AG04449 (cell line): ENCODE measurements at regions not wholly inside any gene's neighbourhood (a gene's known extent, or its start where the extent isn't known, plus 50 kb on each side); places are given as distances from the start of the nearest gene placed in this dataset.
"Not testable (repeated sequence)": the region's sequence is repeated elsewhere in the genome, so short reads cannot be mapped to it uniquely, and the experiment has no call there.

Experiments
- CTCF ChIA-PET: fragments of 350-600 bp; formaldehyde crosslinking; extraction: SDS; loops from one replicate; lab custom pipeline; 2021; ENCODE audit warnings: antibody characterized with exemption; lab: Yijun Ruan, JAX
- POLR2A ChIA-PET: fragments of 400-600, 350-600 bp; formaldehyde crosslinking; extraction: SDS; loops from one replicate; lab custom pipeline; 2020; ENCODE audit warnings: antibody characterized with exemption, inconsistent platforms; lab: Yijun Ruan, JAX
- DNase-seq: peaks from one replicate; pipeline ENCODE4 v3.0.0-alpha.2; 2010; ENCODE audit warnings: low read depth, low spot score
- H3K4me3 ChIP-seq: 2 replicates; pipeline ENCODE4 v1.5.1; 2011; ENCODE audit warnings: low read depth, mild to moderate bottlenecking, control low read depth, low read length

DNA sequence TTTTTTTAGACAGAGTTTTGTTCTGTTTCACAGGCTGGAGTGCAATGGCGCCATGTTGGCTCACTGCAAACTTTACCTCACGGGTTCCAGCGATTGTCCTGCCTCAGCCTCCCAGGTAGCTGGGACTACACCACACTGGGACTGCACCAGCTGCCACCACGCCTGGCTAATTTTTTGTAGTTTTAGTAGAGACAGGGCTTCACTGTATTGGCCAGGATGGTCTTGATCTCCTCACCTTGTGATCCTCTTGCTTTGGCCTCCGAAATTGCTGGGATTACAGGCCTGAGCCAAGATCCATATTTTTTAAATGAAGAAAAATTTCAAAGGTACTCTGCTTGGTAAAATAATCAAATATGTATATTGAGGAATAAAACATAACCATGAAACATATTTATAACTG is 195.8 kb upstream of the TPTE start:
- POLR2A ChIA-PET, CTCF ChIA-PET, H3K4me3 ChIP-seq: not testable (repeated sequence)
- peak; percentile 98 for DNase-seq

- H3K4me3 ChIP-seq, DNase-seq, POLR2A ChIA-PET, CTCF ChIA-PET: not testable (repeated sequence)
These were observed 195.2 kb upstream of the TPTE start for GRCh38 chr21:10326146-10326545.

- DNase-seq, H3K4me3 ChIP-seq, CTCF ChIA-PET, POLR2A ChIA-PET: not testable (repeated sequence)
These were observed 192.7 kb upstream of the TPTE start for GRCh38 chr21:10328646-10329045.

DNA sequence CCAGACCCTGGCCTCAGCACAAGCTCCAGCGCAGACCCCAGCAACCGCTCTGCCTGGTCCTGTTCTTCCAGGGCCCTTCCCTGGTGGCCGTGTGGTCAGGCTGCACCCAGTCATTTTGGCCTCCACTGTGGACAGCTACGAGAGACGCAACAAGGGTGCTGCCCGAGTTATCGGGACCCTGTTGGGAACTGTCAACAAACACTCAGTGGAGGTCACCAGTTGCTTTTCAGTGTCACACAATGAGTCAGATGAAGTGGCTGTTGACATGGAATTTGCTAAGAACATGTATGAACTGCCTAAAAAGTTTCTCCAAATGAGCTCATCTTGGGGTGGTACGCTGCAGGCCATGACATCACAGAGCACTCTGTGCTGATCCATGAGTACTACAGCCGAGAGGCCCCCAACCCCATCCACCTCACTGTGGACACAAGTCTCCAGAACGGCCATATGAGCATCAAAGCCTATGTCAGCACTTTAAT is 190.7 kb upstream of the TPTE start:
- CTCF ChIA-PET, POLR2A ChIA-PET, DNase-seq, H3K4me3 ChIP-seq: not testable (repeated sequence)

GRCh38 chr21:10331134-10331533 is 190.2 kb upstream of the TPTE start:
- DNase-seq, CTCF ChIA-PET, H3K4me3 ChIP-seq, POLR2A ChIA-PET: not testable (repeated sequence)

DNA sequence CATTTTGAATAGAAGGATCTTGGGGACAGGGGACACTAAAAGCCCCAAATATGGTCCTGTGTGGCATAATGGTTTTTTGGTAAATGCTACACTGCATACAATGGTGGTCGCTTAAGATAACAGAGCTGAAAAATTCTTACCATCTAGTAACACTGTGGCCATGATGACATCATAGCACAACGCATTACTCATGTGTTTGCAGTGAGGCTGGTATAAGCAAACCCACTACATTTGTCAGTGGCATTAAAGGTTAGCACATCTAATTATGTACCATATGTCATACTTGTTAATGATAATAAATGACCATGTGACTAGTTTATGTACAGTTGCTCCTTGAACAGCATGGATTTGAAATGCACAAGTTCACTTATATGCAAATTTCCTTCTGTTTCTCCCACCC is 188.4 kb upstream of the TPTE start:
- POLR2A ChIA-PET, CTCF ChIA-PET, DNase-seq, H3K4me3 ChIP-seq: not testable (repeated sequence)

- DNase-seq, POLR2A ChIA-PET, H3K4me3 ChIP-seq, CTCF ChIA-PET: not testable (repeated sequence)
These were observed 187.0 kb upstream of the TPTE start for GRCh38 chr21:10334391-10334790.

DNA sequence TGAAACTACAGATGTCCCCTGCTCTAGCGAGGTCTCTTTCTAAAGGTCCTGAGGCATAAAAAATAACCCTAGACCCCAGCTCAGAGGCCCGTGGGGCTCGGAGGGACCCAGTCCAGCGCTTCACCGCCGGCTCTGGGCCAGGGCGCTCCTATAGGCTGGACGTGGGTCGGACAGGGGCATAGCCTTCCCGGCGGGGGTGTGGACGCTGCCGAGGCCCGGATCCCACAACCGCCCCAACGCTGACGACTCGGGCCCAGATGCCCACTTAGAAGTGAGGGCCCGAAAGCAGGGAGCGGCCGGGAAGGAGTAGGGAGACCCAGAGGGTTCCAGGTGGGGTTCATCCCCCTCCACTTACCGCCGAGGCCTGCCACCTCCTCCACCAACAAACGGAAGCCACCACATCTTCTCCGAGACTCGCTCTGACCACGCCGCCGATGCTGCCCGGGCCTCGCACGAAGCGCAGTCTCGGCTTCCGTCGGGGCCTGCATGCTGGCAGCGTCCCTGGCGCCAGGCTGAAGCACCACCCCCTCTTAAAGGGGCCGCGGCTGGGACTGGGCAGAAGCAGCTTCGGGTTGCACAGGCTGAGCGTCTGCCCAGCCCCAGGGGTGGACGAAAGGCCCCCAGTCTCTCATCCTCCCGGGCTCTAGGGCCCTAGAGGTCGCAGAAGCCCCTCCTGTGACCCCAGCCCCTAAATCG is 179.0 kb upstream of the TPTE start:
- H3K4me3 ChIP-seq, CTCF ChIA-PET, DNase-seq, POLR2A ChIA-PET: not testable (repeated sequence)

GRCh38 chr21:10343146-10343935 is 178.0 kb upstream of the TPTE start:
- CTCF ChIA-PET, H3K4me3 ChIP-seq, DNase-seq, POLR2A ChIA-PET: not testable (repeated sequence)

DNA sequence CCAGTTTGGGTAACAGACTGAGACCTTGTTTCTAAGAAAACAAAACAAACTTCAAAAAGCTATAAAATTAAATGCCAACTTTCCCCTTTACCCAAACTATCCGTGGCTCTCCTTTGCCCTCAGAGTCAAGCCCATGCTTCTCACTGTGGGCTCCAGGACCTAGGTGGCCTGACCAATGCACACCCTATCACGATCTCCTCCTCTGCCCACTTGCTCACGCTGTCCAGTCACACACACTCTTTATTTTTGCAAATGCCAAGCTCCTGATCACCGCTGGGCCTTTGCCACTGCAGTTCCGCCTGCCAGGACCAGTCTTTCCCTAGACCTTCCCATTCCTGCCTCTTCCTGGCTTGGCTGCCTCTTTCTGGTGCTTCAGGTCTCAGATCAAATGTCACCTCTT is 177.1 kb upstream of the TPTE start:
- POLR2A ChIA-PET, H3K4me3 ChIP-seq, CTCF ChIA-PET, DNase-seq: not testable (repeated sequence)

DNA sequence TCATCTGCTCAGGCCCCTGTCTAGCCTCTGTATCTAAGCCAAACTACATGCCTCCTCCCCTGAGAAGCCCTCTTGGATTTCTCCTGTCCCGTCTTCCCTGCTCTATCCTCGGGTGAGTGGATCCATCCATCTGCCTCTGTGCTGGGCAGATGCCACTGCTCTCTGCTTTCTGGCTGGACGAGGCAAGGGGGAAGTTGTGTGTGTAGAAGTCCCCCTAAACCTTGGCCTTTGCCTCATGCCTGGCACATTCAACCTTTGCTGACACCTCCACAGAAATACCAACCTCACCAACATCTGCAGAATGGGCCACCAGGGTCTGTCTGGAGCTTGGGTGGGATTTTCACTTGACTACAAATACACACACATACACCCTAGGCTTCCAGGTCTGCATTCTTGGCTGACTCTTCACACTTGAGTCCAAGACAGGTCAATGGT is 176.2 kb upstream of the TPTE start:
- CTCF ChIA-PET, POLR2A ChIA-PET, DNase-seq, H3K4me3 ChIP-seq: not testable (repeated sequence)

- CTCF ChIA-PET, H3K4me3 ChIP-seq, POLR2A ChIA-PET, DNase-seq: not testable (repeated sequence)
These were observed 175.1 kb upstream of the TPTE start for GRCh38 chr21:10346249-10346648.

DNA sequence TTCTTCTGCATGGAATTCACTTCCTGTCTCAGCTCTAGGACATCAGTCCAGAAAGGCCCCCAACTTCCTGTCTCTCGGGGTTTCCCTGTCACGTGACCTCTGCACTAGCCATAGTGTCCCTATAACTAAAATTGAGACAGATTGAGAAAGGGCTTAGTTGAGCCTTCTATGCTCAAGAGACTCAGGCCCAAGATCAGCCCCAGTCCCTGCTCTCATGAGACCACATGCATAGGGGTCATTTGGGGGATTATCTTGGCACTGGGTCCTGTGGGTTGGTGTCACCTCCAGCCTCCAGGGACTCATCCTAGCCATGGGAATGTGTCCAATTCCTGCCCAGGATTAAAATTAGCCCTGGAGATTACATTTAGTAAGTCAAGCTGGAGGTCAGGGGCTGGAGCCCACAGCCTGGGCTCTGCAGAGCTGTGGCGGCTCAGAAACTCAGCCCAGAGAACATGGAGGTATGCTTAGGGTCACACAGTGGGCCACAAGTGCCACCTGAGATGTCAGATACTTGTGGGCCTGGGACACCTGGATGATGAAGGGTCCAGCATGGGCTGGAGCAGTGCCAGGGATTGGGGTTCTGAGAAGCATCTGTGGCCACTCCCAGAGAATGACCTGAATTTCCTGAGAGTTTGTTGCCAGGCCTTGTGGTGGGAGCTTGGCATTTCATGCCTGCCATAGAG is 174.3 kb upstream of the TPTE start:
- CTCF ChIA-PET, H3K4me3 ChIP-seq, DNase-seq, POLR2A ChIA-PET: not testable (repeated sequence)

- POLR2A ChIA-PET, CTCF ChIA-PET, H3K4me3 ChIP-seq, DNase-seq: not testable (repeated sequence)
These were observed 173.7 kb upstream of the TPTE start for GRCh38 chr21:10347675-10348074.

DNA sequence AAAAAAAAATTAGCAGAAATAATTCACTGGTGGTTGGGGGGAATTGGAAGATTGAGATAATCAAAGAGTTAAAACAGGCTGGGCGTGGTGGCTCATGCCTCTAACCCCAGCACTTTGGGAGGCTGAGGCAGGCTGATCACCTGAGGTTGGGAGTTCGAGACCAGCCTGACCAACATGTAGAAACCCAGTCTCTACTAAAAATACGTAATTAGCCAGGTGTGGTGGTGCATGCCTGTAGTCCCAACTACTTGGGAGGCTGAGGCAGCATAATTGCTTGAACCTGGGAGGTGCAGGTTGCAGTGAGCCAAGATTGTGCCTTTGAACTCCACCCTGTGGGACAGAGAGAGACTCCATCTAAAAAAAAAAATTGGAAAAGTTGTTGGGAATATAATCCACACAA is 173.2 kb upstream of the TPTE start:
- POLR2A ChIA-PET, H3K4me3 ChIP-seq, CTCF ChIA-PET, DNase-seq: not testable (repeated sequence)

DNA sequence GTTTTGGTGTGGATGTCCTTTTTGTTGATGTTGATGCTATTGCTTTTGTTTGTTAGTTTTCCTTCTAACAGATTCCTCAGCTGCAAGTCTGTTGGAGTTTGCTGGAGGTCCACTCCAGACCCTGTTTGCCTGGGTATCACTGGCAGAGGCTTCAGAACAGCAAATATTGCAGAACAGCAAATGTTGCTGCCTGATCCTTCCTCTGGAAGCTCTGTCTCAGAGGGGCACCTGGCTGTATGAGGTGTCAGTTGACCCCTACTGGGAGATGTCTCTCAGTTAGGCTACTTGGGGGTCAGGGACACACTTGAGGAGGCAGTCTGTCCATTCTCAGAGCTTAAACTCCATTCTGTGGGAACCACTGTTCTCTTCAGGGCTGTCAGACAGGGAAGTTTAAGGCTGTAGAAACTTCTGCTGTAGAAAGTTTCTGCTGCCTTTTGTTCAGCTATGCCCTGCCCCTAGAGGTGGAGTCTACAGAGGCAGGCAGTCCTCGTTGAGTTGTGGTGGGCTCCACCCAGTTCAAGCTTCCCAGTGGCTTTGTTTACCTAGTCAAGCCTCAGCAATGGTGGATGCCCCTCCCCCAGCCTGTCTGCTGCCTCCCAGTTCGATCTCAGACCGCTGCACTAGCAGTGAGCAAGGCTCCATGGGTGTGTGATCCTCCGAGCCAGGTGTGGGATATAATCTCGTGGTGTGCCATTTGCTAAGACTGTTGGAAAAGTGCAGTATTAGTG is 166.4 kb upstream of the TPTE start:
- CTCF ChIA-PET, DNase-seq, H3K4me3 ChIP-seq, POLR2A ChIA-PET: not testable (repeated sequence)
